GM19099 (cell line): ENCODE measurements at regions not wholly inside any gene's neighbourhood (a gene's known extent, or its start where the extent isn't known, plus 50 kb on each side); places are given as distances from the start of the nearest gene placed in this dataset.

ENCODE experiments used
- POLR2A ChIP-seq: IDR thresholded peaks from 3 replicates; pipeline ENCODE4 v1.6.1; 2011; ENCODE audit warnings: low read depth; ENCODE audit not compliant: insufficient read length; ENCODE audit errors: extremely low read depth

GRCh38 chr13:40271271-40271885 is 395.1 kb downstream of the FOXO1 start:
- TF ChIP-seq POLR2A = no peak

- no peak for TF ChIP-seq POLR2A
Measured at GRCh38 chr13:40271931-40272775, 394.3 kb downstream of the FOXO1 start.

DNA sequence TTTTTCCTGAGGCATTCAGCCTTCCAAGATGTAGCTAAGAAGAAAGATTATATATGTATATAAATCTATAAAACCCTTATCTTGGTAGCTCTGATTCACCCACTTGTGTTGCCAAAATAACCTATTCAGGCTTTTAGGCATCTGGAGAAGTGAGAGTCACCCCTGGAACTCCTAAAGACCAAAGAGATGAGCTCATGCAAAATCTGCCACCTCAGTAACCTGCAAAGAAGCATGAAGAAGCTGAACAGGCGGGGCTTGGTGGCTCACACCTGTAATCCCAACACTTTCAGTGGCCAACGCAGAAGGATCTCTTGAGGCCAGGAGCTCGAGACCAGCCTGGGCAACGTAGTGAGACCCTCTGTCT is 393.7 kb downstream of the FOXO1 start:
- no peak for TF ChIP-seq POLR2A

- no peak for TF ChIP-seq POLR2A
Measured at GRCh38 chr13:40273253-40274025, 393.0 kb downstream of the FOXO1 start.

DNA sequence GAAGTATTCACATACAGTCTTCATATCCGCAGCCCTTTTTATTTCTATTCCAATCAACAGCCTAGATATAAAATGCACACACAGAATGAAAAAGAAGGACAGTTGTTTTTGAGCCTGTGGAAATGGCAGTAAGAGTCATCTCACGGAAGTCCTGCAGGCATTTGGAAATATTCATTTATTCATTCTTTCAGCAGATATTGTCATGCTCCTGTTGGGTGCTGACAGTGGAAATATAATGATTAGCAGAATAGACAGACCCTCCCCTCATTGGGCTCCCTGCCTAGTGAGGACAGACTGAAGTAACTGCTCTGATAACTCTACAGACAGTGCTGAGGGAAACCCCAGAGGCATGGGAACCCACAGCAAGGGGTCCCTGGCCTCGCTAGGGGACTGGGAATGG is 392.3 kb downstream of the FOXO1 start:
- no peak for TF ChIP-seq POLR2A

- no peak for TF ChIP-seq POLR2A
Measured at GRCh38 chr13:40275155-40275554, 391.3 kb downstream of the FOXO1 start.

GRCh38 chr13:40275636-40276035 is 390.8 kb downstream of the FOXO1 start:
- TF ChIP-seq POLR2A = no peak

GRCh38 chr13:40283666-40284065 is 382.8 kb downstream of the FOXO1 start:
- TF ChIP-seq POLR2A = no peak

- no peak for TF ChIP-seq POLR2A
Measured at GRCh38 chr13:40285634-40286033, 380.8 kb downstream of the FOXO1 start.

- TF ChIP-seq POLR2A = no peak
Measured at GRCh38 chr13:40287428-40287827, 379.0 kb downstream of the FOXO1 start.

GRCh38 chr13:40288259-40288658 is 378.2 kb downstream of the FOXO1 start:
- no peak for TF ChIP-seq POLR2A

GRCh38 chr13:40290758-40291157 is 375.7 kb downstream of the FOXO1 start:
- TF ChIP-seq POLR2A = no peak

- TF ChIP-seq POLR2A = no peak
Measured at GRCh38 chr13:40292108-40292507, 374.3 kb downstream of the FOXO1 start.

DNA sequence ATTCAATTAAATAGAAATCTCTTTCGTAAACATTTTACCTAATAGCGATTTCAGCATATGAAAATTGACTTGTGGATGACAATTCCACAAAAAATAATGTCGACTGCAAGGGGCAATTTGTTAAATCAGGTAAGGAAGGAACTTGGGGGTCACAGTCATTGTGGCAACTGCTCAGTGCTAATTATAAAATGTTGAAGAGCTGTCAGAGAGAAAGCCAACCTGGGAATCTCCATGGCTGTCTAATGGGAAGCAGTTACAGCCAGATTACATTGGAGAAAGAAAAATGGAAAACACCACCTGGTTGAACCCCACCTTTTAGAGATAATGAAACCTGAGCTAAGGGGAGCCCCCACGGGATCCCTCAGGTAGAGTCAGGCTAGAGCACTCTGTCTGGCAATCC is 373.9 kb downstream of the FOXO1 start:
- no peak for TF ChIP-seq POLR2A

GRCh38 chr13:40302351-40302750 is 364.1 kb downstream of the FOXO1 start:
- TF ChIP-seq POLR2A = no peak

- TF ChIP-seq POLR2A = no peak
Measured at GRCh38 chr13:40304391-40304790, 362.1 kb downstream of the FOXO1 start.
